CD4-positive, alpha-beta T cell treated with Interleukin-1 beta for 1 hour (primary cell): ENCODE measurements at regions not wholly inside any gene's neighbourhood (a gene's known extent, or its start where the extent isn't known, plus 50 kb on each side); places are given as distances from the start of the nearest gene placed in this dataset.
A peak's percentile ranks its signal among the peaks of the same experiment; 100 is the strongest.

ENCODE experiments used
- DNase-seq, 2 donors: peaks; one replicate each; pipeline ENCODE4 v3.0.0-alpha.2; 2020 to 2022

GRCh38 chr5:81854915-81855314, 104.0 kb upstream of the SSBP2 start:
- DNase-seq: no peak

- no peak for DNase-seq
These were observed 103.6 kb upstream of the SSBP2 start for GRCh38 chr5:81854485-81854884.

GRCh38 chr5:81853030-81853357, 102.1 kb upstream of the SSBP2 start:
- no peak for DNase-seq

GRCh38 chr5:81852291-81853029, 101.6 kb upstream of the SSBP2 start:
- DNase-seq: peak in 1 of 2 donors; percentile 2

- DNase-seq: peak; percentile 90 to 91
These were observed 100.7 kb upstream of the SSBP2 start for GRCh38 chr5:81851481-81852178.

- no peak for DNase-seq
These were observed 99.8 kb upstream of the SSBP2 start for GRCh38 chr5:81850501-81851357.

GRCh38 chr5:81849770-81850367, 99.0 kb upstream of the SSBP2 start:
- no peak for DNase-seq

- DNase-seq: no peak
These were observed 97.5 kb upstream of the SSBP2 start for GRCh38 chr5:81848362-81848880.

GRCh38 chr5:81846301-81846700, 95.4 kb upstream of the SSBP2 start:
- no peak for DNase-seq

GRCh38 chr5:81843845-81844244, 92.9 kb upstream of the SSBP2 start:
- DNase-seq: no peak

GRCh38 chr5:81842795-81843398, 92.0 kb upstream of the SSBP2 start:
- no peak for DNase-seq

GRCh38 chr5:81839034-81839433, 88.1 kb upstream of the SSBP2 start:
- no peak for DNase-seq

- DNase-seq: peak; percentile 32 to 49
These were observed 87.5 kb upstream of the SSBP2 start for GRCh38 chr5:81838307-81838906.

- DNase-seq: no peak
These were observed 86.9 kb upstream of the SSBP2 start for GRCh38 chr5:81837667-81838306.

- DNase-seq: no peak
These were observed 85.0 kb upstream of the SSBP2 start for GRCh38 chr5:81835814-81836367.

- DNase-seq: no peak
These were observed 83.2 kb upstream of the SSBP2 start for GRCh38 chr5:81834021-81834660.

- no peak for DNase-seq
These were observed 79.7 kb upstream of the SSBP2 start for GRCh38 chr5:81830596-81830995.

- no peak for DNase-seq
These were observed 78.3 kb upstream of the SSBP2 start for GRCh38 chr5:81829242-81829641.

- DNase-seq: no peak
These were observed 76.6 kb upstream of the SSBP2 start for GRCh38 chr5:81827500-81827899.

GRCh38 chr5:81826128-81826527, 75.2 kb upstream of the SSBP2 start:
- no peak for DNase-seq

GRCh38 chr5:81825237-81825636, 74.3 kb upstream of the SSBP2 start:
- no peak for DNase-seq
